ENCODE measurements at regions not wholly inside any gene's neighbourhood (a gene's known extent, or its start where the extent isn't known, plus 50 kb on each side); places are given as distances from the start of the nearest gene placed in this dataset.

DNA sequence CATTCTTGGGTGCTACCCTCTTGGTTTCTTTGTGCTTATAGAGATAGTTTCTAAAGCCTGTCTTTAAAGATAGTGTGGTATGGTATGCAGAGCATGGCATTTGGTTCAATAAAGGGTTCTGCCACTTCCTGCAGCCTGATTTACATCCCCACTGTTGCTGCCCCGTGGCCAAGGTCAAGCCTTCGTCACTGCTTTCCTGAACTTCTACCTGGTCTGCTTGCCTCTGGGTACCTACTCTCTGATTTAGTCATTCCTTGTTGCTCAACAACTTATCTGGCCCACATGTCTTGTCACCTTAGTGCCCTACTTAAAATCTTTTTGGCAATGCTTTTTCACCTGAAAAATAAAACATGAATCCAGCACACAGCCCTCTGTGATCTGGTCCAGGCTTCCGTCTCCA, 352.9 kb downstream of the LPIN1 start:
- DNase-seq: peak; percentile 43 to 63 (median 60)
- Histone ChIP-seq H3K27ac (no peak overlapping the region), H3K4me1 (no peaks in the 10 kb centered on the region), H3K9me3 (no peaks in the 10 kb centered on the region), H3K4me3 (no peak overlapping the region), H3K27me3 (no peaks in the 10 kb centered on the region), H3K36me3 (no peaks in the 10 kb centered on the region)
- intact Hi-C loops (cut with DNase I): no loop called here
- ATAC-seq: peak; percentile 58 to 89 (median 69)
- WGBS (ENCODE audit: insufficient coverage, low coverage, low lambda C conversion rate, missing lambda C conversion rate): 27% methylated on average over 3 of the region's 3 CpGs
- TF ChIP-seq POLR2A (IDR thresholded peaks at IDR 0.05): no peak
- no peak for TF ChIP-seq CTCF (IDR thresholded peaks at IDR 0.05)

- H3K9me3 ChIP-seq: no peaks in the 10 kb centered on the region
- no peak overlapping the region for H3K27ac ChIP-seq
- WGBS (ENCODE audit: insufficient coverage, low coverage, low lambda C conversion rate, missing lambda C conversion rate): 90% methylated on average over 2 of the region's 2 CpGs
- TF ChIP-seq POLR2A (IDR thresholded peaks at IDR 0.05) (no peak), CTCF (IDR thresholded peaks at IDR 0.05) (no peak)
- H3K27me3 ChIP-seq: no peaks in the 10 kb centered on the region
- no peak overlapping the region for H3K4me3 ChIP-seq
- ATAC-seq (no peak), DNase-seq (no peak)
- no peaks in the 10 kb centered on the region for H3K36me3 ChIP-seq
- H3K4me1 ChIP-seq: no peaks in the 10 kb centered on the region
- intact Hi-C loops (cut with DNase I): no loop called here
Measured at GRCh38 chr2:12102679-12103078, 356.2 kb downstream of the LPIN1 start.

DNA sequence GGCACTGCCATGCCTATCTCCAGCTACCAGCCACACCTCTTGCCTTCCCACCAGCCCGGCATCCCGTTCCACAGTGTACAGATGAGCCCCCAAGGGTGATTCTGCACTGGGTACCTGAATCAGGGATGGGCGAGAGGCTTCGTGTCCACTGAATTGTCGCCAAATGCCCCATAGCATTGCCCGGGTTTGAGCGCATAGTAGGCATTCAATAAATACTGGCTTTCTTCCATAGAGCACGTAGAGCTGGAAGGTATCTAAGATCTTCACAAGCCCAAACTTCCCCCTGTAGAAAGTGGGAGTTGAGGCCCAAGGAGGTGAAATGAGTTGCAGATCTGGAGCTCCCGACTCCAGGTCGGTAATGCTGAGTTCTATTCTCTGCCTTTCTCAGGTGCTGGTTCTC, 358.7 kb downstream of the LPIN1 start:
- Histone ChIP-seq H3K27me3 (no peaks in the 10 kb centered on the region), H3K4me1 (no peaks in the 10 kb centered on the region), H3K27ac (no peak overlapping the region), H3K4me3 (no peak overlapping the region), H3K36me3 (no peaks in the 10 kb centered on the region), H3K9me3 (no peaks in the 10 kb centered on the region)
- TF ChIP-seq POLR2A (IDR thresholded peaks at IDR 0.05) (no peak), CTCF (IDR thresholded peaks at IDR 0.05) (no peak)
- ATAC-seq (no peak), DNase-seq (no peak)
- intact Hi-C loops (cut with DNase I): no loop called here
- WGBS (ENCODE audit: insufficient coverage, low coverage, low lambda C conversion rate, missing lambda C conversion rate): 88% methylated on average over 7 of the region's 10 CpGs

- intact Hi-C loops (cut with DNase I): no loop called here
- Histone ChIP-seq H3K36me3 (no peaks in the 10 kb centered on the region), H3K27me3 (no peaks in the 10 kb centered on the region), H3K9me3 (no peaks in the 10 kb centered on the region), H3K4me3 (no peak overlapping the region), H3K4me1 (no peaks in the 10 kb centered on the region), H3K27ac (no peak overlapping the region)
- DNase-seq (peak in 1 of 3 donors; percentile 25), ATAC-seq (peak in 1 of 4 donors; percentile 51)
- TF ChIP-seq CTCF (IDR thresholded peaks at IDR 0.05): no peak
- no peak for TF ChIP-seq POLR2A (IDR thresholded peaks at IDR 0.05)
- 67% methylated on average over 11 of the region's 11 CpGs for WGBS (ENCODE audit: insufficient coverage, low coverage, low lambda C conversion rate, missing lambda C conversion rate)
Measured at GRCh38 chr2:12106440-12107080, 360.1 kb downstream of the LPIN1 start.

- DNase-seq (no peak), ATAC-seq (no peak)
- no peak overlapping the region for H3K4me3 ChIP-seq
- no peaks in the 10 kb centered on the region for H3K36me3 ChIP-seq
- no peaks in the 10 kb centered on the region for H3K4me1 ChIP-seq
- H3K27ac ChIP-seq: no peak overlapping the region
- intact Hi-C loops (cut with DNase I): no loop called here
- WGBS (ENCODE audit: insufficient coverage, low coverage, low lambda C conversion rate, missing lambda C conversion rate): 76% methylated on average over 4 of the region's 4 CpGs
- no peak for TF ChIP-seq CTCF (IDR thresholded peaks at IDR 0.05)
- no peak for TF ChIP-seq POLR2A (IDR thresholded peaks at IDR 0.05)
- H3K9me3 ChIP-seq: no peaks in the 10 kb centered on the region
- no peaks in the 10 kb centered on the region for H3K27me3 ChIP-seq
Measured at GRCh38 chr2:12107321-12107720, 360.9 kb downstream of the LPIN1 start.

Data from right lobe of liver (tissue), 6 donors.